GM12864 (cell line): ENCODE measurements at regions not wholly inside any gene's neighbourhood (a gene's known extent, or its start where the extent isn't known, plus 50 kb on each side); places are given as distances from the start of the nearest gene placed in this dataset.
"Not testable (repeated sequence)": the region's sequence is repeated elsewhere in the genome, so short reads cannot be mapped to it uniquely, and the experiment has no call there.

Experiments
- DNase-seq: peaks from one replicate; pipeline ENCODE4 v3.0.0-alpha.2; 2011; ENCODE audit warnings: low read depth
- H3K4me3 ChIP-seq: 2 replicates; pipeline ENCODE4 v1.5.1; 2011; ENCODE audit warnings: mild to moderate bottlenecking, low read depth, low read length, control low read depth
- CTCF ChIP-seq: IDR thresholded peaks from 2 replicates; pipeline ENCODE4 v1.5.1; 2011; ENCODE audit warnings: low read depth, mild to moderate bottlenecking, moderate library complexity, low read length, control low read depth, inconsistent platforms; ENCODE audit errors: missing control alignments

GRCh38 chr1:120357046-120357445, 57.8 kb upstream of the NBPF8 start:
- H3K4me3 ChIP-seq, DNase-seq: not testable (repeated sequence)

- DNase-seq, result not testable (repeated sequence)
These were observed 58.7 kb upstream of the NBPF8 start for GRCh38 chr1:120356170-120356569.

GRCh38 chr1:120354618-120355184, 60.1 kb upstream of the NBPF8 start:
- peak overlapping the region; percentile 37 for H3K4me3 ChIP-seq

More at GRCh38 chr1:120356170-120356569, 58.7 kb upstream of the NBPF8 start:
- H3K4me3 ChIP-seq, result not testable (repeated sequence)
- peak; percentile 15 for TF ChIP-seq CTCF

GRCh38 chr1:120342231-120343073, 72.4 kb upstream of the NBPF8 start:
- peak overlapping the region; percentile 50 for H3K4me3 ChIP-seq

More at GRCh38 chr1:120354618-120355184, 60.1 kb upstream of the NBPF8 start:
- peak; percentile 59 for DNase-seq

GRCh38 chr1:120341756-120342155, 73.1 kb upstream of the NBPF8 start:
- DNase-seq, result not testable (repeated sequence)
- peak overlapping the region; percentile 50 for H3K4me3 ChIP-seq

More at GRCh38 chr1:120342231-120343073, 72.4 kb upstream of the NBPF8 start:
- not testable (repeated sequence) for DNase-seq

GRCh38 chr1:120340838-120341751, 73.7 kb upstream of the NBPF8 start:
- not testable (repeated sequence) for DNase-seq
- H3K4me3 ChIP-seq, result peak overlapping the region; percentile 50

GRCh38 chr1:120315738-120316137, 99.1 kb upstream of the NBPF8 start:
- H3K4me3 ChIP-seq, DNase-seq: not testable (repeated sequence)

- DNase-seq, H3K4me3 ChIP-seq: not testable (repeated sequence)
These were observed 102.9 kb upstream of the NBPF8 start for GRCh38 chr1:120311930-120312329.

- not testable (repeated sequence) for DNase-seq, H3K4me3 ChIP-seq
These were observed 105.8 kb upstream of the NBPF8 start for GRCh38 chr1:120308940-120309578.

- not testable (repeated sequence) for H3K4me3 ChIP-seq, DNase-seq
These were observed 109.8 kb upstream of the NBPF8 start for GRCh38 chr1:120305046-120305445.

- H3K4me3 ChIP-seq, DNase-seq: not testable (repeated sequence)
These were observed 110.5 kb upstream of the NBPF8 start for GRCh38 chr1:120304341-120304740.

GRCh38 chr1:120299433-120300057, 115.3 kb upstream of the NBPF8 start:
- not testable (repeated sequence) for H3K4me3 ChIP-seq, DNase-seq

- DNase-seq, H3K4me3 ChIP-seq: not testable (repeated sequence)
These were observed 116.3 kb upstream of the NBPF8 start for GRCh38 chr1:120298487-120298886.

- not testable (repeated sequence) for DNase-seq, H3K4me3 ChIP-seq
These were observed 117.4 kb upstream of the NBPF8 start for GRCh38 chr1:120297345-120297953.

- DNase-seq, H3K4me3 ChIP-seq: not testable (repeated sequence)
These were observed 113.8 kb upstream of the SEC22B start for GRCh38 chr1:120290105-120290504.

GRCh38 chr1:120289601-120290074, 113.3 kb upstream of the SEC22B start:
- DNase-seq, H3K4me3 ChIP-seq: not testable (repeated sequence)
